GM12864 (cell line): ENCODE measurements at regions not wholly inside any gene's neighbourhood (a gene's known extent, or its start where the extent isn't known, plus 50 kb on each side); places are given as distances from the start of the nearest gene placed in this dataset.

ENCODE experiments used
- DNase-seq: peaks from one replicate; pipeline ENCODE4 v3.0.0-alpha.2; 2011; ENCODE audit warnings: low read depth
- H3K4me3 ChIP-seq: 2 replicates; pipeline ENCODE4 v1.5.1; 2011; ENCODE audit warnings: mild to moderate bottlenecking, low read depth, low read length, control low read depth
- CTCF ChIP-seq: IDR thresholded peaks from 2 replicates; pipeline ENCODE4 v1.5.1; 2011; ENCODE audit warnings: low read depth, mild to moderate bottlenecking, moderate library complexity, low read length, control low read depth, inconsistent platforms; ENCODE audit errors: missing control alignments

- DNase-seq: no peak
- no peak overlapping the region for H3K4me3 ChIP-seq
- no peak for TF ChIP-seq CTCF
These were observed 108.5 kb upstream of the PAPPA start for GRCh38 chr9:116045083-116045482.

GRCh38 chr9:116048081-116048480 lies 105.5 kb upstream of the PAPPA start:
- H3K4me3 ChIP-seq: no peak overlapping the region
- TF ChIP-seq CTCF: no peak
- no peak for DNase-seq

- DNase-seq: no peak
- no peak overlapping the region for H3K4me3 ChIP-seq
- no peak for TF ChIP-seq CTCF
These were observed 104.1 kb upstream of the PAPPA start for GRCh38 chr9:116049456-116049855.

GRCh38 chr9:116051528-116051927 lies 102.1 kb upstream of the PAPPA start:
- no peak for DNase-seq
- no peak overlapping the region for H3K4me3 ChIP-seq
- TF ChIP-seq CTCF: no peak

GRCh38 chr9:116055536-116055935 lies 98.1 kb upstream of the PAPPA start:
- H3K4me3 ChIP-seq: no peak overlapping the region
- no peak for TF ChIP-seq CTCF
- no peak for DNase-seq

- DNase-seq: no peak
- H3K4me3 ChIP-seq: no peak overlapping the region
- no peak for TF ChIP-seq CTCF
These were observed 96.2 kb upstream of the PAPPA start for GRCh38 chr9:116057371-116057770.

GRCh38 chr9:116058421-116058820 lies 95.2 kb upstream of the PAPPA start:
- no peak for TF ChIP-seq CTCF

More at GRCh38 chr9:116058421-116058820, 95.2 kb upstream of the PAPPA start:
- H3K4me3 ChIP-seq: no peak overlapping the region
- DNase-seq: no peak
